H1 (cell line): ENCODE measurements at regions not wholly inside any gene's neighbourhood (a gene's known extent, or its start where the extent isn't known, plus 50 kb on each side); places are given as distances from the start of the nearest gene placed in this dataset.

ENCODE experiments used
- CTCF ChIP-seq, 3 experiments: IDR thresholded peaks; 1 replicate in 2 of 3; 2 replicates in 1 of 3; pipeline versions ENCODE4 v1.5.1 to v1.6.1; 2011; ENCODE audit warnings: low read length in 3 of 3, mild to moderate bottlenecking in 3 of 3, inconsistent platforms in 2 of 3, low read depth in 1 of 3, moderate library complexity in 1 of 3; ENCODE audit not compliant: insufficient read depth in 1 of 3; ENCODE audit errors: control extremely low read depth in 1 of 3
- MAFK ChIP-seq: IDR thresholded peaks from 2 replicates; pipeline ENCODE4 v1.6.1; 2012; ENCODE audit warnings: low read depth, mild to moderate bottlenecking, improper control_type of control experiment, low read length
- SIN3A ChIP-seq, 2 experiments: IDR thresholded peaks in 1 of 2; conservative IDR thresholded peaks in 1 of 2; 2 replicates each; pipeline ENCODE4 v1.6.1; 2011 to 2012; ENCODE audit warnings: low read length in 2 of 2, improper control_type of control experiment in 1 of 2, low read depth in 1 of 2, mild to moderate bottlenecking in 1 of 2

GRCh38 chr2:238659231-238659630 lies 188.7 kb upstream of the TWIST2 start (continued):
- TF ChIP-seq SIN3A (conservative IDR thresholded peaks at IDR 0.05 in 1 of 2, IDR thresholded peaks at IDR 0.05 in 1 of 2; ENCODE audit: low read depth in 1 of 2, low read length in 2 of 2) (no peak), CTCF (IDR thresholded peaks at IDR 0.05; ENCODE audit: control extremely low read depth in 1 of 3, insufficient read depth in 1 of 3, low read depth in 1 of 3, low read length in 3 of 3) (no peak), MAFK (no peak)
